Astrocyte of the cerebellum (primary cell): ENCODE measurements at regions not wholly inside any gene's neighbourhood (a gene's known extent, or its start where the extent isn't known, plus 50 kb on each side); places are given as distances from the start of the nearest gene placed in this dataset.
A peak's percentile ranks its signal among the peaks of the same experiment; 100 is the strongest.
"Not testable (repeated sequence)": the region's sequence is repeated elsewhere in the genome, so short reads cannot be mapped to it uniquely, and the experiment has no call there.

Experiments
- DNase-seq: peaks from one replicate; pipeline ENCODE4 v3.0.0-alpha.2; 2011; ENCODE audit warnings: low read depth
- H3K4me3 ChIP-seq: 2 replicates; pipeline ENCODE4 v1.5.1; 2011; ENCODE audit warnings: mild to moderate bottlenecking, low read depth, low read length, moderate library complexity
- in situ Hi-C: cut with HindIII; loops from 2 replicates; pipeline ENCODE4 v1.10.0; 2017; ENCODE audit warnings: low sequenced_read_pairs
- TF ChIP-seq, protein P1 (sequence below): IDR thresholded peaks from 2 replicates; pipeline ENCODE4 v1.5.1; 2012; ENCODE audit warnings: low read length, low read depth, moderate library complexity, mild to moderate bottlenecking; ENCODE audit errors: missing control alignments

DNA sequence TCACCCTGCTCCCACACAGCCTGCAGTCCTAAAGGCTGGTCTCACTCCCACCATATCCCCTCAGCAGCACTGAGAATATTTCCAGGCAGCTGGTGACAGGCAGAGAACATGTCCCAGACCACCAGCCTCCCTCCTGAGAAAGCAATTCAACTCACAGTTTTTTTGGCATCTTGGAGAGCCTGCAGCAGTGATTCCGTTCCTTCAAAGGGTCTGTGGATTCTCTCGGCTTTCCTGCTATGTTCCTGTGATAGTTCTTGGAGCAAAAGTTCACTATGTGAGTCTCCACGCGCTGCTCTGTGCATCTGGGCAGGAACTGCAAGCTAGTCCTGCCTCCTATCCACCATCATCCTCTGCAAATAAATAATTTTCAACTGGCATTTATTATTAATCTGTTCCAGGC, 448.3 kb upstream of the HSF2 start:
- no peak for DNase-seq
- TF ChIP-seq, protein P1, sequence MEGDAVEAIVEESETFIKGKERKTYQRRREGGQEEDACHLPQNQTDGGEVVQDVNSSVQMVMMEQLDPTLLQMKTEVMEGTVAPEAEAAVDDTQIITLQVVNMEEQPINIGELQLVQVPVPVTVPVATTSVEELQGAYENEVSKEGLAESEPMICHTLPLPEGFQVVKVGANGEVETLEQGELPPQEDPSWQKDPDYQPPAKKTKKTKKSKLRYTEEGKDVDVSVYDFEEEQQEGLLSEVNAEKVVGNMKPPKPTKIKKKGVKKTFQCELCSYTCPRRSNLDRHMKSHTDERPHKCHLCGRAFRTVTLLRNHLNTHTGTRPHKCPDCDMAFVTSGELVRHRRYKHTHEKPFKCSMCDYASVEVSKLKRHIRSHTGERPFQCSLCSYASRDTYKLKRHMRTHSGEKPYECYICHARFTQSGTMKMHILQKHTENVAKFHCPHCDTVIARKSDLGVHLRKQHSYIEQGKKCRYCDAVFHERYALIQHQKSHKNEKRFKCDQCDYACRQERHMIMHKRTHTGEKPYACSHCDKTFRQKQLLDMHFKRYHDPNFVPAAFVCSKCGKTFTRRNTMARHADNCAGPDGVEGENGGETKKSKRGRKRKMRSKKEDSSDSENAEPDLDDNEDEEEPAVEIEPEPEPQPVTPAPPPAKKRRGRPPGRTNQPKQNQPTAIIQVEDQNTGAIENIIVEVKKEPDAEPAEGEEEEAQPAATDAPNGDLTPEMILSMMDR: no peak
- no peak overlapping the region for H3K4me3 ChIP-seq
- in situ Hi-C loops: no loop called here

DNA sequence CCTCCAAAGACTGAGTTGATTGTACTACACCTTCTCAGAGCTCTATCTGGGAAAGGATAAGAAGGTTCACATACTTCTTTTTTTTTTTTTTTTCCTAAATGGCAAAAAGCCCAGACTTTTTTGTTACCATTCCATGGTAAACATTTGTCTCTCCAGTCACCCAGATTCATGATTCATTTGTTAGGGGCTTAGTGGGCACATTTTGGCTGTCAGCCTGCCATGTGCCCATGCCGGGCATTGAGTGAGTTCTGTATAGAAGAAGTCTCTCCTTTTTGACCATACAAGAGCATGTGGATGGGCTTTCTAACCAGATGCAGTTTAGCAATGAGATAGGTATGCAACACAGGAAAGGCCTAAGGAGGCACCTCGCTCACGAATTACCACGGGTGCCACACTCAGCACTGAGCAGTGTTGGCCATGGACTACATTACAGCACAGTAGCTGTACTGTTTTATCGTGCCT, 447.5 kb upstream of the HSF2 start:
- no peak overlapping the region for H3K4me3 ChIP-seq
- in situ Hi-C loops: no loop called here
- TF ChIP-seq, protein P1: no peak
- peak; percentile 50 for DNase-seq

DNA sequence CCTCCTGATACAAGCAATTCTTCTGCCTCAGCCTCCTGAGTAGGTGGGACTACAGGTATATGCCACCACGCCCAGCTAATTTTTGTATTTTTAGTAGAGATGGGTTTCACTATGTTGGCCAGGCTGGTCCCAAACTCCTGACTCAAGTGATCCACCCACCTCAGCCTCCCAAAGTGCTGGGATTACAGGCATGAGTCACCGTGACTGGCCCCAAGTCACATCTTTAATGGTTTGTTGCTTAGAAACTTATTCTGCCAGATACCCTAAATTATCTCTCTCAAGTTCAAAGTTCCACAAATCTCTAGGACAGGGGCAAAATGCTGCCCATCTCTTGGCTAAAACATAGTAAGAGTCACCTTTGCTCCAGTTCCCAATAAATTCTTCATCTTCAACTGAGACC, 444.1 kb upstream of the HSF2 start:
- H3K4me3 ChIP-seq, in situ Hi-C loops, DNase-seq: not testable (repeated sequence)

DNA sequence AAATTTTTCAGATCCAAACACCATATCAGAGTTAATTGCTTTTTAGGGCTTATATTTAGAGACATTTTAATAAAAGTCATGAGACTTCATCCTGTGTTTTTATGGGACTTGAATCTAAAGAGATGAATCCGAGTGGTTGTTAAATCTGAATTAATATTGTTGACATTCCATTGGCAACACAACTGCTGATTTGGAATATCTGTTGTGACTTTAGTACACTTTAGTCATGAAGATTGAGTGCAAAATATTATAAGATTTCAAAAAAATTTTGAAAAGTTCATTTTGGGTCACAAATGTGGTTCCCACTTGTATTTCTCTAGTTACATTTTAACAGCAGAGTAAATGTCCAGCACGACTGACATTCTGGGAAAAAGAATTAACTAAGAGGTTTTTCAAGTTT, 442.7 kb upstream of the HSF2 start:
- TF ChIP-seq, protein P1: no peak
- no peak for DNase-seq
- in situ Hi-C loops: no loop called here
- no peak overlapping the region for H3K4me3 ChIP-seq

DNA sequence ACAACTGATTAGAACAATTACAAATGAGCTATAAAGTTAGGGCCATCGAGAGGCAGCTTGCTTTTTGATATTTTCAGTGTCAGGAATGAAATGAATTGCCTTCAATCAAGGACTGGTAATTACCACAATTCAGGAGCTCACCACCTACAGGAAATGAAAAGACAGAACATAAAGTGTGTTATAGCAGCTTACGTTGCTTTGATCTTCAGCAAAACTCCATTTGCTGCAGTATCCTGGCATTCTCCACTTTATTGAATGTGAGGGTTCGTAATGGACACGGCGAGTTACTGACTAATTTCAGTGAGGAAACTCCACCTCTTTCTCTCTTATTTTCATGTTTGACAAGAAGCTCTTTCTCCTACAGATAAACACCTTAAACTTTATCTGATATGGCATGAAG, 440.0 kb upstream of the HSF2 start:
- no peak overlapping the region for H3K4me3 ChIP-seq
- in situ Hi-C loops: no loop called here
- TF ChIP-seq, protein P1: no peak
- DNase-seq: no peak

DNA sequence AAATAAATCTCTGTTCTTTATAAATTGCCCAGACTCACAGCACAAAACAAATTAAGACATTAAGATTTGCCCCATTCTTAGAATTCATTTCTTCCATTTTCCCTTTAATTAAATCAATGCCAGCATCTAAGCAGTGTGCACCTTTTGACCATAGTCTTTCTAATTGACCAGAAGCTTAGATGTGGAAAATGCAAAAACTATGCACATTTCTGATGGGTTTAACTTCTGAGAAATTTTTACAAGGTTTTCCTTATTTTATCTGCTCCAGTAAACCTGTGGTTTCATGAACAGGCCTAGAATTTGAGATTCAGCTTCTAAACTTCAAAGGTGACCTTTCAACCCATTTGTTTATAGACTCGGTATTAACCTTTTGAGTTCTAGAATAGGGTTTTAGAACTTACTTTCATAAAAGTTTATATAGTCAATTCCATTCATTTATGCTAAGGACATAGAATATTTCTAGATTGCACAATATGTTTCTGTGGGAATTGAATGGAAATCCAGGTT, 437.8 kb upstream of the HSF2 start:
- DNase-seq: no peak
- TF ChIP-seq, protein P1: no peak
- no peak overlapping the region for H3K4me3 ChIP-seq
- in situ Hi-C loops: no loop called here

DNA sequence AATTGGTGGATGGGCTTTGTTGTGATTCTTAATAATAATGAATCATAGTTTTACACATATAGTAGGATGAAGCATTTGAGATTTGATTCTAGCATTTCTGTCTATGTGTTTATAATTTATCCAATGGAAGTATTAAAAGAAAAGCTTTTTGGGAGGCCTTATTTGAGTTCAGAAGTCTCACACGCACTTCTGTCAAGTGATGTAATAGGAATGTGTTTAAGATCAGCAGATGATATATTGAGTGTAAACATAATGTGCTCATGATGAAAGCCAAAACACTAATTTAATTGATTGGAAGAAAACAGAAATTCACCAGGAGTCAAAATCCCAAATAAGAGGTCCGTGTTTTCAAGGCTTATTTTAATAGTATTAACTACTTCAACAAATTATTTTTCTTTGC, 435.6 kb upstream of the HSF2 start:
- in situ Hi-C loops: no loop called here
- TF ChIP-seq, protein P1: no peak
- H3K4me3 ChIP-seq: no peak overlapping the region
- no peak for DNase-seq
